Right lobe of liver (tissue), 4 donors: ENCODE measurements at regions not wholly inside any gene's neighbourhood (a gene's known extent, or its start where the extent isn't known, plus 50 kb on each side); places are given as distances from the start of the nearest gene placed in this dataset.

Experiments used
- CTCF ChIP-seq, 4 donors: fragments of 200-600 bp in 3 of 4; fragments of 450-650 bp in 1 of 4; IDR thresholded peaks; one replicate each; pipeline versions ENCODE4 v1.5.1 to v1.8.0; 2016 to 2022; ENCODE audit warnings: antibody characterized with exemption in 4 of 4, mild to moderate bottlenecking in 2 of 4
- POLR2A ChIP-seq: fragments of 450-650 bp; IDR thresholded peaks from one replicate; pipeline ENCODE4 v1.6.1; 2017; ENCODE audit warnings: antibody characterized with exemption, mild to moderate bottlenecking
- donor health status: DM: no; HTN: no; CAD: no.
- donor health status: DM: no; HTN: no; CAD: no.
- donor health status: DM: no; HTN: yes; CAD: no.

- TF ChIP-seq CTCF (IDR thresholded peaks at IDR 0.05) (no peak), POLR2A (no peak)
These were observed 894.4 kb upstream of the B3GALT2 start for GRCh38 chr1:194080826-194081225.
